WI38 (cell line): ENCODE measurements at regions not wholly inside any gene's neighbourhood (a gene's known extent, or its start where the extent isn't known, plus 50 kb on each side); places are given as distances from the start of the nearest gene placed in this dataset.

ENCODE experiments used
- H3K4me3 ChIP-seq: 2 replicates; pipeline ENCODE4 v1.5.1; 2011; ENCODE audit warnings: low read depth, mild to moderate bottlenecking, control low read depth, low read length
- TF ChIP-seq, protein P1 (sequence below): IDR thresholded peaks from 2 replicates; pipeline ENCODE4 v1.5.1; 2012; ENCODE audit warnings: low read depth, mild to moderate bottlenecking, control low read depth, low read length

DNA sequence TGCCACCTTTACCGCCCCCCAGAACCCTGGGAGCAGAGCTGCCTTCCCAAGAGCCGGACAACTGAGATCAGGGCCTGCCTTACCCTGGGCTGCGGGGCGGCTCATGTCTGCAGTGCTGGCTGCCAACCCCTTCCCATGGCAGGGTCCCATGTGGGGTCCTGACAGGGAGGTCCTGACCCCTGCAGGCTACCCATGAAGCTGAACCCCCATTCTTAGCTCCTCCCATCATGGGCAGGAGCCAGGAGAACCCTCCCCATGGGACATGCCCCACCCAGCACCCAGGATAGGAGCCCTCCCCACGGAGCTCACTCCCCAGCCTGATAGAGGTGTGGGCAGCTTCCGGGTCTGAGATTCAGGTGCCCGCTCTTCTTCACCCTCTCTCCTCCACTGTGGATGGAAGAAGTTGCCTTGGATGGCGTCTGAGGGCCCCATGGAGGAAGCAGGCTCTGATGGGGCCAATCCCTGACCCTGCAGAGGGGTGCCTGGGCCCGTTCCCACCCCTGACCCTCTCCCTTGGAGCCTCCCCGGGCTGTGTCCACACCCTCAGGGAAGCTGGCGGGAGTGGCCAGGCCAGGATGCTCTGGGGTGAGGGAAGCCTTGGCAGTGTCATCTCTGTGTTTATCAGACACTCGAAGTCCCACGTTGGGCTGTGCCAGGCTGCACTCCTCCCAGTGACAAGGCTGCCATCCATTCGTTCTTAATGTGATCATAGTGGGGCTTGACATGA, 1508.2 kb downstream of the BRD1 start:
- TF ChIP-seq, protein P1, sequence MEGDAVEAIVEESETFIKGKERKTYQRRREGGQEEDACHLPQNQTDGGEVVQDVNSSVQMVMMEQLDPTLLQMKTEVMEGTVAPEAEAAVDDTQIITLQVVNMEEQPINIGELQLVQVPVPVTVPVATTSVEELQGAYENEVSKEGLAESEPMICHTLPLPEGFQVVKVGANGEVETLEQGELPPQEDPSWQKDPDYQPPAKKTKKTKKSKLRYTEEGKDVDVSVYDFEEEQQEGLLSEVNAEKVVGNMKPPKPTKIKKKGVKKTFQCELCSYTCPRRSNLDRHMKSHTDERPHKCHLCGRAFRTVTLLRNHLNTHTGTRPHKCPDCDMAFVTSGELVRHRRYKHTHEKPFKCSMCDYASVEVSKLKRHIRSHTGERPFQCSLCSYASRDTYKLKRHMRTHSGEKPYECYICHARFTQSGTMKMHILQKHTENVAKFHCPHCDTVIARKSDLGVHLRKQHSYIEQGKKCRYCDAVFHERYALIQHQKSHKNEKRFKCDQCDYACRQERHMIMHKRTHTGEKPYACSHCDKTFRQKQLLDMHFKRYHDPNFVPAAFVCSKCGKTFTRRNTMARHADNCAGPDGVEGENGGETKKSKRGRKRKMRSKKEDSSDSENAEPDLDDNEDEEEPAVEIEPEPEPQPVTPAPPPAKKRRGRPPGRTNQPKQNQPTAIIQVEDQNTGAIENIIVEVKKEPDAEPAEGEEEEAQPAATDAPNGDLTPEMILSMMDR, result no peak
- no peak overlapping the region for H3K4me3 ChIP-seq

DNA sequence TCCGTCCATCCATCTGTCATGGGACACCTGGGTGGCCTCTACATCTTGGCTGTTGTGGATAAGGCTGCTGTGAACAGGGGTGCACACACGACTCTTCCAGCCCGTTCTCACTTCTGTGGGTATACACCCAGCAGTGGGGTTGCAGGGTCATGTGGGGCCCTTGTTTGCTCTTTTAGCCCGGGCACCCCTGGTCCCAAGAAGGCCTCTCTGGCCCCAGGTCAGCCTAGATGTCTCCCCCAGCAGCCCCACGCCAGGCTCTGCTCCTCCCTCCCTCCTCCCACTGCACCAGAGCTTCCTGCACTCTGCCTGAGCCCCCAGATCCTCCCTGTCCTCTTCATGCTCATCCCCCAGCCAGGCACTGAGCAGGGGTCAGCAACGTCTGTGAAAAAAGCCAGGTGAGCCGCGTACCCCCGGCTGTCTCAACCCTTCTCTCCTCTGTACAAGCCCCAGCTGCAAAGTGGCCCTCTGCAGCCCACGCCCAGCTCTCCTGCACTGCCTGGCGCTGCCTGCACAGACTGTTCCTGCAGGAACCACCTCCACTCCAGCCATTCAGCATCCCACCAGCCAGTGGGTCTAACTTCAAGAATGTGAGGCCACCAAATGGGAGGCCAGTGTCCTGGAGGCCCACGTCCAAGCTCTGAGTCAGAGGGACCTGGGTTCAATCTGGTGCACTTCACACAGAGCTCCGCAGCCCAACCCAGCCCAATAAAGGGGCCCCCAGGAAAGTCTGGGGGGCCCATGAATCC, 1508.9 kb downstream of the BRD1 start:
- no peak overlapping the region for H3K4me3 ChIP-seq
- TF ChIP-seq, protein P1, result no peak

DNA sequence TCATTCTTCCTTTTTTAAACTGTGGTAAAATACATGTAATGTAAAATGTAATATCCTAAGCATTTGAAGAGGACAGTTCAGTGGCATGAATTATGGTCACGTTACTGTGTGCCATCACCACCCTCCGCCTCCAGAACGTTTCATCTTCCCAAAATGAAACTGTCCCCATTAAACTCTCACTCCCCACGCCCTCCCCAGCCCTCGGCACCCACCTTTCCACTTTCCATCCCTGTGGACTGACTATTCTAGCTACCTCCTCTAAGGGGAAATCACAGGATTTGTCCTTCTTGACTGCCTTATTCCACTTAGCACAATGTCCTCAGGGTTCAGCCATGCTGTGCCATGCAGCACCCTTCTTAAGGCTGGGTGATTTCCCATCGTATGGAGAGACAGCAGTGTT, 1509.5 kb downstream of the BRD1 start:
- TF ChIP-seq, protein P1, result no peak

DNA sequence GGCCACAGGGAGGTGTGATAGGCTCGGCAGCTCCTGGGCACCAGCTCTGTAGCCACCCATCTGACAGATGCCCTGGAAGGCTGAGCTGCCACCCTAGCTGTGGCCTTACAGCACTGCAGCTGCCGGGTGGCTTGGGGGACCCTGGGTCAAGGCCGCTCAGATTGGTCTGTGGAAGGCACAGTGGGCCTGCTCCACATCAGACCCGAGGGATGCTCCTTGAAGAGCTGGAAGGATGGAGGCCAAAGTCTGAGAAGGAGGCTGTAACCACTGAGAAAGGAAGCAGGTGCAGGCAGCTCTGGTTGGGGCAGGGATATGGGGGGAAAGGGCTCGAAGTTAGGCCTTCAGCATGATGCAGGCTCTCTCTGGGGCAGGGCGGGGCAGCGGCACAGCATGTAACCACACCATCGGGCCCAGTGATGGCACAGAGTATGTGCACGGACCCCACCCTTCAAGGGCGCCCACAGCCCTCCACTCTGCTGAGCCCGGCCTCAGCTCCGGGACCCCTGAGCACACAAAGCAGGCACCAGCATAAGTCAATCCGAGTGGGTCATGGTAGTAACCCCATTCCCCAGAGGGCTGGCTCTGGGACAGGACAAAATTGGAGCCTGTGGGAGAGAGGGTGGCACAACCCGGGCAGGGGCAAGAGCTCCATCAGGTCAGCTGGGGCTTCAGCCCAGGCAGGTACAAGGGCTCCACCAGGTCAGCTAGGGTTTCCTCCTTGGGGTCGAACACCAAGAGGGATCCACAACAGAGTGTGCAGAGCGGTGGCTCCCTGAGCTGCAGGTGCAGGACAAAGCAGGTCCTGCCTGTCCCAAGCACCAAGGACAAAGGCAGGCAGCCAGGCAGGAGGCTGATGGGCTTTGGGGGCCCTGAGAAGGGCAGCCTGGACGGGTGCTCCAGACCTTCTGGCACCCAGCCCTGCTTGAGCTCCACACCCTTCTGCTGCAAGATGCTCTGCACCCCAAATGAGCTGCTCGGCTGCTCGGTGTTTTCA, 1511.1 kb downstream of the BRD1 start:
- TF ChIP-seq, protein P1, result no peak
- no peak overlapping the region for H3K4me3 ChIP-seq

More for the DNA sequence above, 1509.5 kb downstream of the BRD1 start:
- H3K4me3 ChIP-seq, result no peak overlapping the region

DNA sequence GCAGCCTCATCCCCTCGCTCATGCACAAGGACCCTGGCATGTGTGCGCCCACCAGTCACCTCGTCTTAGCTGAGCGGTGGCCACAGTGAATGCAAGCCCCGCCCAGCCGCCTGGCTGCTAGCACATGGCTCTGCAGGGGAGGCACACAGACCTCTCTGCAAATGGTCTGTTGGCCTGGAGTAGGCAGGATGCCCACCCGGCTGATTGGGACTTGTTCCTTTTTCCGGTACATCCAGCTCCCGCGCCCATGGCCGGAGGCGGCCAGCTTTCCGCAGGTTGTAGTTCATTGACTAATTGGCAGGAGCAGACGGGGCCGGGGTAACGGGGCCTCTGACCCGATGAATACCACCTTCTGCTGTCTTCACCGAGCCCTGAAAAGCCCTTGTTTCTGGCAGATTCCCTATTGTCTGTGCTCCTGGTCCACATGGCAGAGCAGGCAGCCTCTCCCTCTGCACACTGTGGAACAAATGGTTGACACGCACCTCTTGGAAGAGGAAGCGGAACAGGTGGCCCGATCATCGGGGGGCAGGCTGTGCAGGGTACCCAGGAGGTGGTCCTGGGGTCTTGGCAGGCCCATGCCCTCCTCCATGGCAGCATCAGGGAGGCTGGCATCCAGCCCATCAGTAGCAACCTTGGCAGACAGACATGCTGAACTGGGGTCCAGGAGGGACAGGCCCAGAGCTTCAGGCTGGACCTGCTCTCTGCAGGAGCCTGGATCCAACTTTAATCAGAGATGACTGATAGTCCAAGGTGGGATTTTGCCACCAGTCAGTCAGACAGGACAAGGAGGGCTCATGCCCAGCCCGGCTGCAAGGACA, 1512.0 kb downstream of the BRD1 start:
- TF ChIP-seq, protein P1, result no peak
- H3K4me3 ChIP-seq, result no peak overlapping the region

DNA sequence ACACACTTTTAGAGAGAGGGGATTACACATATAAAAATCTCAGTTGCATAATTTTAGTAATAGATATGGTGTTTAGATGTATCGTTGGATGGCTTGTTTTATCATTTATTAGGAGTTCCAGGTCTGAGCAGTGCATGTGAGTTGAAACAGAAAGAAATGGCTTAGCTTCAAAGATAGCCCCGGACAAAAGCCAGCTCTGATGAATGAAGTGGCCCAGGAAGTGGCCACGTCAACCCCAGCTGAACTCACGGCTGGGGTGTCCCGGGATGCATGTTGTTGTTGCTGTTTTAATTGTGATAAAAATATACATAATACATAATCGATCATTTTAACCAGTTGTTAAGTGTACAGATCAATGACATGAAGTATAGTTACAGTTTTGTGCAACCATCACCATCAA, 1513.6 kb downstream of the BRD1 start:
- TF ChIP-seq, protein P1, result no peak
- H3K4me3 ChIP-seq, result no peak overlapping the region
